IMR-90 (cell line): ENCODE measurements at regions not wholly inside any gene's neighbourhood (a gene's known extent, or its start where the extent isn't known, plus 50 kb on each side); places are given as distances from the start of the nearest gene placed in this dataset.

Experiments
- ATAC-seq: fragments of 200-7000 bp; cut with Tn5 transposase; 2 replicates; pipeline ENCODE4 v1.9.1; 2020; ENCODE audit warnings: low read depth, mild to moderate bottlenecking, moderate library complexity
- BruUV-seq: library from RNA; stranded (reverse); fragments of 400-500 nt; replicated peaks from 2 replicates; lab custom pipeline; 2021; lab: Mats Ljungman, UMichigan
- CTCF ChIA-PET: fragments of 300-600 bp; formaldehyde crosslinking; extraction: SDS; loops from one replicate; lab custom pipeline; 2021; ENCODE audit warnings: antibody characterized with exemption; lab: Yijun Ruan, JAX
- POLR2A ChIA-PET: fragments of 300-600 bp; sonication (Branson Sonifier 250); formaldehyde crosslinking; loops from one replicate; lab custom pipeline; 2022; ENCODE audit warnings: antibody characterized with exemption; ENCODE audit not compliant: unreplicated experiment; lab: Charles Lee
- DNase-seq: peaks from one replicate; pipeline ENCODE4 v3.0.0; 2013
- H2AFZ ChIP-seq: replicated peaks from 2 replicates; pipeline ENCODE3; 2013; ENCODE audit warnings: low read length, mild to moderate bottlenecking; ENCODE audit not compliant: poor library complexity
- H2AK5ac ChIP-seq: 2 replicates; pipeline ENCODE4 v1.6.1; 2013; ENCODE audit warnings: low read depth, low read length, inconsistent platforms
- H2AK9ac ChIP-seq: replicated peaks from 2 replicates; pipeline ENCODE3; 2013; ENCODE audit warnings: mild to moderate bottlenecking, low read depth, low read length, moderate library complexity; ENCODE audit not compliant: poor library complexity
- H2BK120ac ChIP-seq: 2 replicates; pipeline ENCODE4 v1.6.1; 2013; ENCODE audit warnings: low read depth, low read length, inconsistent platforms
- H2BK15ac ChIP-seq: 3 replicates; pipeline ENCODE4 v1.6.1; 2013; ENCODE audit warnings: low read depth, low read length, inconsistent platforms
- H2BK20ac ChIP-seq: 2 replicates; pipeline ENCODE4 v1.6.1; 2013; ENCODE audit warnings: low read depth, mild to moderate bottlenecking, inconsistent platforms, low read length, moderate library complexity
- H2BK5ac ChIP-seq: 2 replicates; pipeline ENCODE4 v1.6.1; 2013; ENCODE audit warnings: mild to moderate bottlenecking, low read depth, low read length, inconsistent platforms; ENCODE audit not compliant: poor library complexity, severe bottlenecking
- H3K14ac ChIP-seq: replicated peaks from 2 replicates; pipeline ENCODE4 v1.6.1; 2013; ENCODE audit warnings: low read depth, low read length, inconsistent platforms
- H3K18ac ChIP-seq: 2 replicates; pipeline ENCODE4 v1.6.1; 2013; ENCODE audit warnings: low read depth, low read length, control low read depth
- H3K23ac ChIP-seq: 2 replicates; pipeline ENCODE4 v1.6.1; 2013; ENCODE audit warnings: low read depth, low read length, inconsistent platforms
- H3K27ac ChIP-seq: 2 replicates; pipeline ENCODE4 v1.5.1; 2013; ENCODE audit warnings: mild to moderate bottlenecking, control low read depth, low read length; ENCODE audit not compliant: insufficient read depth
- H3K27me3 ChIP-seq: 2 replicates; pipeline ENCODE4 v1.6.1; 2013; ENCODE audit warnings: low read length; ENCODE audit not compliant: control insufficient read depth, insufficient read depth
- H3K36me3 ChIP-seq: 2 replicates; pipeline ENCODE4 v1.6.1; 2013; ENCODE audit warnings: low read length, mixed read lengths; ENCODE audit not compliant: control insufficient read depth, insufficient read depth
- H3K4ac ChIP-seq: 2 replicates; pipeline ENCODE4 v1.6.1; 2013; ENCODE audit warnings: low read depth, low read length, inconsistent platforms
- H3K4me1 ChIP-seq: 2 replicates; pipeline ENCODE4 v1.6.1; 2013; ENCODE audit warnings: low read length, mixed read lengths; ENCODE audit not compliant: control insufficient read depth, insufficient read depth
- H3K4me2 ChIP-seq: 2 replicates; pipeline ENCODE4 v1.6.1; 2013; ENCODE audit warnings: low read depth, mild to moderate bottlenecking, control low read depth, low read length, moderate library complexity
- H3K4me3 ChIP-seq: 2 replicates; pipeline ENCODE4 v1.5.1; 2013; ENCODE audit warnings: low read depth, mild to moderate bottlenecking, control low read depth, low read length, moderate library complexity; ENCODE audit not compliant: insufficient read depth
- H3K56ac ChIP-seq: 2 replicates; pipeline ENCODE4 v1.6.1; 2013; ENCODE audit warnings: low read length, inconsistent platforms; ENCODE audit not compliant: insufficient read depth; ENCODE audit errors: extremely low read depth
- H3K79me1 ChIP-seq, 2 experiments: 2 replicates each; pipeline ENCODE4 v1.6.1; 2013; ENCODE audit warnings: low read length in 2 of 2, inconsistent platforms in 1 of 2, low read depth in 1 of 2
- H3K9ac ChIP-seq: 2 replicates; pipeline ENCODE4 v1.6.1; 2013; ENCODE audit warnings: low read depth, low read length, control low read depth
- H3K9me1 ChIP-seq: 2 replicates; pipeline ENCODE4 v1.6.1; 2013; ENCODE audit warnings: low read length, inconsistent platforms; ENCODE audit not compliant: insufficient read depth
- H3K9me3 ChIP-seq: 2 replicates; pipeline ENCODE4 v1.6.1; 2013; ENCODE audit warnings: low read length; ENCODE audit not compliant: control insufficient read depth, insufficient read depth
- H4K20me1 ChIP-seq: 2 replicates; pipeline ENCODE4 v1.6.1; 2013; ENCODE audit warnings: low read length, inconsistent platforms; ENCODE audit not compliant: insufficient read depth
- H4K5ac ChIP-seq: 2 replicates; pipeline ENCODE4 v1.6.1; 2013; ENCODE audit warnings: mild to moderate bottlenecking, low read depth, low read length, control low read depth
- H4K8ac ChIP-seq, 2 experiments: 2 replicates each; pipeline ENCODE4 v1.6.1; 2013; ENCODE audit warnings: low read depth in 2 of 2, low read length in 2 of 2, control low read depth in 1 of 2, inconsistent platforms in 1 of 2
- H4K91ac ChIP-seq: 2 replicates; pipeline ENCODE4 v1.6.1; 2013; ENCODE audit warnings: low read depth, low read length, inconsistent platforms; ENCODE audit not compliant: insufficient read depth
- BHLHE40 ChIP-seq: fragments of 150-350 bp; IDR thresholded peaks from 2 replicates; pipeline ENCODE4 v1.6.1; 2016; ENCODE audit warnings: mild to moderate bottlenecking, low read depth, low read length
- ELK1 ChIP-seq: fragments of 150-350 bp; IDR thresholded peaks from 2 replicates; pipeline ENCODE4 v1.6.1; 2016; ENCODE audit warnings: low read depth, mild to moderate bottlenecking, low read length, moderate library complexity, borderline replicate concordance
- MAFK ChIP-seq: IDR thresholded peaks from 2 replicates; pipeline ENCODE4 v1.6.1; 2012; ENCODE audit warnings: low read depth, low read length, improper control_type of control experiment
- POLR2A ChIP-seq: IDR thresholded peaks from 2 replicates; pipeline ENCODE4 v1.6.1; 2012; ENCODE audit warnings: mild to moderate bottlenecking, low read depth, low read length
- RAD21 ChIP-seq: IDR thresholded peaks from 2 replicates; pipeline ENCODE4 v1.6.1; 2012; ENCODE audit warnings: low read length, improper control_type of control experiment
- RCOR1 ChIP-seq: IDR thresholded peaks from 2 replicates; pipeline ENCODE4 v1.6.1; 2012; ENCODE audit warnings: mild to moderate bottlenecking, low read length, improper control_type of control experiment; ENCODE audit not compliant: insufficient replicate concordance
- SMC3 ChIP-seq: fragments of 150-350 bp; IDR thresholded peaks from 2 replicates; pipeline ENCODE4 v1.6.1; 2016; ENCODE audit warnings: low read depth, mild to moderate bottlenecking, antibody characterized with exemption, low read length, moderate library complexity
- USF2 ChIP-seq: fragments of 150-350 bp; IDR thresholded peaks from 2 replicates; pipeline ENCODE4 v1.6.1; 2017; ENCODE audit warnings: mild to moderate bottlenecking, antibody characterized with exemption, low read length, low read depth
- WGBS, 2 experiments: methylation state at CpG; one replicate each; pipeline versions ENCODE4 v1.1.5 to v1.1.7; 2013; ENCODE audit warnings: missing lambda C conversion rate in 2 of 2; ENCODE audit not compliant: insufficient read length in 1 of 2; ENCODE audit errors: extremely low coverage in 2 of 2; 5-methylcytosine and 5-hydroxymethylcytosine counted together
- dilution Hi-C: fragments of 300-500 bp; cut with HindIII; formaldehyde crosslinking; loops from one replicate; pipeline ENCODE4 v1.14.3; 2018; ENCODE audit warnings: low sequenced_read_pairs; ENCODE audit not compliant: unreplicated experiment
- in situ Hi-C: fragments of 300-500 bp; cut with MboI; formaldehyde crosslinking; loops from 3 replicates; pipeline ENCODE4 v1.14.3; 2019; ENCODE audit warnings: low sequenced_read_pairs, inconsistent platforms, mixed read lengths
- intact Hi-C: fragments of 100-400 bp; cut with micrococcal nuclease; formaldehyde crosslinking; loops from 2 replicates; pipeline ENCODE4 v1.10.0; 2022

- 91% methylated on average over 7 of the region's 16 CpGs; no CpG with 5 or more reads in 1 of the 2 experiments for WGBS, 2 experiments
- Histone ChIP-seq H3K27me3 (no peaks in the 10 kb centered on the region), H3K27ac (no peak overlapping the region), H2BK5ac (no peak overlapping the region), H3K4me1 (no peaks in the 10 kb centered on the region), H3K18ac (no peak overlapping the region), H3K23ac (no peak overlapping the region), H3K4me3 (no peak overlapping the region), H4K20me1 (no peaks in the 10 kb centered on the region), H2BK20ac (no peak overlapping the region), H2AFZ (no peak overlapping the region), H3K4ac (no peak overlapping the region), H4K91ac (no peak overlapping the region), H3K9me3 (peaks cover 29% of the 10 kb centered on the region), H4K8ac (no peak overlapping the region), H3K56ac (no peak overlapping the region), H2AK5ac (no peak overlapping the region), H3K9me1 (no peaks in the 10 kb centered on the region), H3K36me3 (no peaks in the 10 kb centered on the region), H3K14ac (no peak overlapping the region), H3K79me1 (no peaks in the 10 kb centered on the region), H4K5ac (no peak overlapping the region), H2BK120ac (no peak overlapping the region), H2AK9ac (no peak overlapping the region), H3K4me2 (no peak overlapping the region), H3K9ac (no peak overlapping the region), H2BK15ac (no peak overlapping the region)
- ATAC-seq (no peak), DNase-seq (no peak)
- no TSS peak for BruUV-seq
- TF ChIP-seq ELK1 (no peak), MAFK (no peak), RCOR1 (no peak), BHLHE40 (no peak), POLR2A (no peak), RAD21 (no peak), SMC3 (no peak), USF2 (no peak)
- in situ Hi-C loops (no loop called here), dilution Hi-C loops (no loop called here), intact Hi-C loops (no loop called here)
- ChIA-PET CTCF (no interaction called here), POLR2A (no interaction called here)
These were observed 54.9 kb upstream of the UNC93A start for GRCh38 chr6:167236239-167236571.
